ENCODE measurements at regions not wholly inside any gene's neighbourhood (a gene's known extent, or its start where the extent isn't known, plus 50 kb on each side); places are given as distances from the start of the nearest gene placed in this dataset.

- no peak overlapping the region for H2AFZ ChIP-seq
- in situ Hi-C loops (cut with MboI) = no loop called here
- H3K4me1 ChIP-seq (ENCODE audit: insufficient read depth) = no peaks in the 10 kb centered on the region
- no peaks in the 10 kb centered on the region for H3F3A ChIP-seq (ENCODE audit: insufficient read depth)
- H3K4me3 ChIP-seq = no peak overlapping the region
- H3K27me3 ChIP-seq (replicated peaks; ENCODE audit: insufficient read depth) = no peaks in the 10 kb centered on the region
- H3K4me2 ChIP-seq (ENCODE audit: unreplicated experiment) = no peak overlapping the region
- no peaks in the 10 kb centered on the region for H4K20me1 ChIP-seq (ENCODE audit: insufficient read depth)
- H3K27ac ChIP-seq = no peak overlapping the region
- WGBS, 2 experiments (ENCODE audit: low coverage in 1 of 2, low lambda C conversion rate in 2 of 2, missing lambda C conversion rate in 2 of 2) = 9 to 10% methylated on average over 4 of the region's 4 CpGs
- no peak overlapping the region for H3K9ac ChIP-seq
- H3K9me2 ChIP-seq (ENCODE audit: insufficient read depth) = no peaks in the 10 kb centered on the region
- no peaks in the 10 kb centered on the region for H3K9me3 ChIP-seq (ENCODE audit: low read depth)
- H3K79me2 ChIP-seq (ENCODE audit: insufficient read depth) = no peaks in the 10 kb centered on the region
- DNase-seq = no peak
- TF ChIP-seq EZH2 (IDR thresholded peaks at IDR 0.05; ENCODE audit: insufficient read depth, poor library complexity, severe bottlenecking) = no peak
- no peak for TF ChIP-seq EZH2phosphoT487 (IDR thresholded peaks at IDR 0.05; ENCODE audit: insufficient read depth, low read depth)
- no peaks in the 10 kb centered on the region for H3K36me3 ChIP-seq (ENCODE audit: low read depth)
Observed at GRCh38 chr5:6056280-6056679, 322.1 kb downstream of the MED10 start.

GRCh38 chr5:6049662-6050061 is 328.7 kb downstream of the MED10 start:
- Histone ChIP-seq H3F3A (ENCODE audit: insufficient read depth) (no peaks in the 10 kb centered on the region), H3K9me3 (ENCODE audit: low read depth) (no peaks in the 10 kb centered on the region), H3K27me3 (replicated peaks; ENCODE audit: insufficient read depth) (no peaks in the 10 kb centered on the region), H3K27ac (no peak overlapping the region), H3K79me2 (ENCODE audit: insufficient read depth) (no peaks in the 10 kb centered on the region), H3K4me1 (ENCODE audit: insufficient read depth) (no peaks in the 10 kb centered on the region), H3K36me3 (ENCODE audit: low read depth) (no peaks in the 10 kb centered on the region), H3K9me2 (ENCODE audit: insufficient read depth) (no peaks in the 10 kb centered on the region), H3K9ac (no peak overlapping the region), H2AFZ (no peak overlapping the region), H3K4me3 (no peak overlapping the region), H3K4me2 (ENCODE audit: unreplicated experiment) (no peak overlapping the region), H4K20me1 (ENCODE audit: insufficient read depth) (no peaks in the 10 kb centered on the region)
- WGBS, 2 experiments (ENCODE audit: low coverage in 1 of 2, low lambda C conversion rate in 2 of 2, missing lambda C conversion rate in 2 of 2) = 18 to 20% methylated on average over 4 of the region's 4 CpGs
- TF ChIP-seq EZH2 (IDR thresholded peaks at IDR 0.05; ENCODE audit: insufficient read depth, poor library complexity, severe bottlenecking) (no peak), EZH2phosphoT487 (IDR thresholded peaks at IDR 0.05; ENCODE audit: insufficient read depth, low read depth) (no peak)
- no peak for DNase-seq
- in situ Hi-C loops (cut with MboI) = no loop called here

- Histone ChIP-seq H2AFZ (no peak overlapping the region), H3K79me2 (ENCODE audit: insufficient read depth) (no peaks in the 10 kb centered on the region), H3K9me3 (ENCODE audit: low read depth) (no peaks in the 10 kb centered on the region), H3K4me2 (ENCODE audit: unreplicated experiment) (no peak overlapping the region), H3K4me1 (ENCODE audit: insufficient read depth) (no peaks in the 10 kb centered on the region), H4K20me1 (ENCODE audit: insufficient read depth) (no peaks in the 10 kb centered on the region), H3K36me3 (ENCODE audit: low read depth) (no peaks in the 10 kb centered on the region), H3F3A (ENCODE audit: insufficient read depth) (no peaks in the 10 kb centered on the region), H3K27me3 (replicated peaks; ENCODE audit: insufficient read depth) (no peaks in the 10 kb centered on the region), H3K9ac (no peak overlapping the region), H3K4me3 (no peak overlapping the region), H3K27ac (no peak overlapping the region), H3K9me2 (ENCODE audit: insufficient read depth) (no peaks in the 10 kb centered on the region)
- in situ Hi-C loops (cut with MboI) = no loop called here
- WGBS, 2 experiments (ENCODE audit: low coverage in 1 of 2, low lambda C conversion rate in 2 of 2, missing lambda C conversion rate in 2 of 2) = 14 to 19% methylated on average over 2 of the region's 2 CpGs
- DNase-seq = no peak
- TF ChIP-seq EZH2 (IDR thresholded peaks at IDR 0.05; ENCODE audit: insufficient read depth, poor library complexity, severe bottlenecking) (no peak), EZH2phosphoT487 (IDR thresholded peaks at IDR 0.05; ENCODE audit: insufficient read depth, low read depth) (no peak)
Observed at GRCh38 chr5:6048746-6049145, 329.6 kb downstream of the MED10 start.

- Histone ChIP-seq H3K4me1 (ENCODE audit: insufficient read depth) (no peaks in the 10 kb centered on the region), H3K79me2 (ENCODE audit: insufficient read depth) (no peaks in the 10 kb centered on the region), H2AFZ (no peak overlapping the region), H3K4me2 (ENCODE audit: unreplicated experiment) (no peak overlapping the region), H3K9ac (no peak overlapping the region), H4K20me1 (ENCODE audit: insufficient read depth) (no peaks in the 10 kb centered on the region), H3K9me2 (ENCODE audit: insufficient read depth) (no peaks in the 10 kb centered on the region), H3K9me3 (ENCODE audit: low read depth) (no peaks in the 10 kb centered on the region), H3K4me3 (no peak overlapping the region), H3K36me3 (ENCODE audit: low read depth) (no peaks in the 10 kb centered on the region), H3K27me3 (replicated peaks; ENCODE audit: insufficient read depth) (no peaks in the 10 kb centered on the region), H3K27ac (no peak overlapping the region), H3F3A (ENCODE audit: insufficient read depth) (no peaks in the 10 kb centered on the region)
- in situ Hi-C loops (cut with MboI) = no loop called here
- no peak for TF ChIP-seq EZH2 (IDR thresholded peaks at IDR 0.05; ENCODE audit: insufficient read depth, poor library complexity, severe bottlenecking)
- TF ChIP-seq EZH2phosphoT487 (IDR thresholded peaks at IDR 0.05; ENCODE audit: insufficient read depth, low read depth) = no peak
- no peak for DNase-seq
- WGBS, 2 experiments (ENCODE audit: low coverage in 1 of 2, low lambda C conversion rate in 2 of 2, missing lambda C conversion rate in 2 of 2) = 36 to 37% methylated on average over 16 of the region's 16 CpGs
Observed at GRCh38 chr5:6046296-6046967, 331.9 kb downstream of the MED10 start.

Data from GM23248 (cell line).